GM21367 (cell line): ENCODE measurements at regions not wholly inside any gene's neighbourhood (a gene's known extent, or its start where the extent isn't known, plus 50 kb on each side); places are given as distances from the start of the nearest gene placed in this dataset.

ENCODE experiments used
- ATAC-seq: cut with Tn5 transposase; IDR thresholded peaks from one replicate; pipeline ENCODE4 v1.9.1; 2021; ENCODE audit not compliant: unreplicated experiment

DNA sequence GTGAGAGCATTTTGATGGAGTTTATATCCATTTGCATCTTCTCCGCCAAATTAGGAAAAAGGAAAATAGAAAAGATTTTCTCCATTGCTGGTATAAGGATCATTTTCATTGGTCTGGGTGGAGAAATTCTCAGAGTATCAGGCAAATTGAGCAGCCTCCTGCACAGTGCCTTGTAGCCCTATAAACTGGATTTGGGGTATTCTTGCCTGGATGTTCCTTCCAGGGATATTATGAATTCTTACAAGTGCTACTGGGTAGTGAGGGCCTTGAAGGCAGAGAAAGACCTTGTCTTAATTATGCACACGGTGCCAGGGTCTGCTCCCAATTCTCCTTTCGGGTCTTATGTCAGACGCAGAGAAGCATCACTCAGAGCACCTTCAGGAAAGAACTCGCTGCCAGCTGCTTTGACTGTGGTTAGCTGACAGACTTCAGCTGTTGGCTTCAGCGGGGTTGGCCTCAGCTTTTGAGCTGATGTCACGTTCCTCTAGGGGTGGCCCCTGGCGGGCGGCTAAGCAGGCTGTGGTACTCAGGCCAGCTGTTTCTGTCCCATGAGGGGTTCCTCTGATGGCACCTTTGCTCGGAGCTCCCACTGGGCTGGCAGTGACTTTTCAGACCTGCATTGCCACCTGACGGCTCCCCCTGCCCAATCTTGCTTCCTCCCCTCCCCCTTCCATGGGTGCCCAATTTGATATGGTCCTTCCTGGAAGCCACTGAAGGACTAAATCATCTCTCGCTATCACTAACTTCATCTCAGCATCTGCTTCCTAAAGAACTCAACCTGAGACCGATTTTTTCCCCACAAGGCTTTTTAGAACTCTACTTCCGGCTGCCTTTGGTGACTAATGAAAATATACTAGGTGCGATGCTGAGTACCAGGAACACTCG, 519.5 kb downstream of the BCOR start:
- peak; percentile 92 for ATAC-seq

DNA sequence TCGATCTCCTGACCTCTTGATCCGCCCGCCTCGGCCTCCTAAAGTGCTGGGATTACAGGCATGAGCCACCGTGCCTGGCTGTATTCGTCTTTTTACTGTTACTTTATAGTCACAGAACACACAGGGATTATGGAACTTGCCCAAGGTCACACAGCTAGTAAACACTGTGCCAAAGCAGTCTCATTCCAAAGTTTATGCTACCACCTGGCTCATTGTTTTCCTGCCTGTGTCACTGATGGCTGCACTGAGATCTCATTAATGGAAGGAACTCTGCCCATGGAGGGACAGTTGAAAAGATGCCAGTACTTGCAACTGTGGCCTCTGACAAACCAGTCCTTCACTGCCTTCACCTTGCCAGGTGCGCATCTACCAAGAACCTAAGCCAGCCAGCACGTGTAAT, 517.7 kb downstream of the BCOR start:
- ATAC-seq, result no peak

DNA sequence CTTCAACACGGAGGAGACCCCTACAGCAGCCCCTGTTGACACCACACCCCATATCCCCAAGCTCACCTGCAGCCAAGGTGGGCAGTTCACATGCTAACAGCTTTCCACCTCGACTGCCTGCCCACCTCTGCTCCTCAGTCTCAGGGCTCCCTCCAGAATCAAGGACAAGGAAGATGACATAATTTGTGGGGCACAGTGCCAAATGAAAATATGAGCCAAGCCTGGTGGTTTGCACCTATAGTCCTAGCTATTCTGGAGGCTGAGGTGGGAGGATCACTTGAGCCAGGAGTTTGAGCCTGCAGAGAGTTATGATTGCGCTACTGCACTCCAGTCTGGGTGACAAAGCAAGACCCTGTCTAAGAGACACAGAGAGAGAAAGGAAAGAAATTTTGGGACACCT, 516.3 kb downstream of the BCOR start:
- no peak for ATAC-seq

DNA sequence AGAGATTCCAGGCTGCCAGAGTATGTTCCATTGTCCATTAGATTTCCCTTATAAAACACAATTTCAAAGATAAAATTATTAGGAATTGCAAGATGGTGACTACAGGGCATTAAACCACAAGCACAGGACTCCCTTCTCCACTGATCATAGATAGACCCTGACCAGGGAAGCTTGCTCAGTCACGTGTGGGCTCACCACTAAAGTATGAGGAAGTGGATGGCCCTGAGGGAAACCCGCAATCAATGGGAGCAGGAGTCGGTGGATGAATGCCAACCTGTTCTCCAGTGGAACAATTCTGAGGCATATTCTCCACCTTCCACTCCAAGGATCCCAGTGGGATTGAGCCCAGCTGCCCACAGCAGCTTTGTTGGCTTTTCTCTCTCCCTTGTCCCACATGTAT, 515.7 kb downstream of the BCOR start:
- ATAC-seq, result no peak

DNA sequence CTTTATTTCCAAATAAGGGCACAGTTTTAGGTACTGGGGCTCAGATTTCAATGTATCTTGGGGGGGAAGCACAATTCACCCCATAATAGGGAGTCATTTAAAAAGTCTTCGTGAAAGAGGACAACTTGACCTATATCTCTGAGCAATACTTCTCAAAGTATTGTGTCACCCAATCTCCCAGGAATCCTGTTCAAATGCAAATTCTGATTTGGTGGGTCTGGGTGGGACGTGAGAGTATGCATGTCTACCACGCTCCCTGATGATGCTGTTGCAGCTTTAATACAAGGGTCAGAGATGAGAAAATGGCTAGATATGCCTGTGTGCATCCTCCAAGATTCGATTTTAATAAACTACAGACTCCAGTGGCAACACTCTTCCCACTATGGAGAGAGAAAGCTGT, 514.8 kb downstream of the BCOR start:
- no peak for ATAC-seq

DNA sequence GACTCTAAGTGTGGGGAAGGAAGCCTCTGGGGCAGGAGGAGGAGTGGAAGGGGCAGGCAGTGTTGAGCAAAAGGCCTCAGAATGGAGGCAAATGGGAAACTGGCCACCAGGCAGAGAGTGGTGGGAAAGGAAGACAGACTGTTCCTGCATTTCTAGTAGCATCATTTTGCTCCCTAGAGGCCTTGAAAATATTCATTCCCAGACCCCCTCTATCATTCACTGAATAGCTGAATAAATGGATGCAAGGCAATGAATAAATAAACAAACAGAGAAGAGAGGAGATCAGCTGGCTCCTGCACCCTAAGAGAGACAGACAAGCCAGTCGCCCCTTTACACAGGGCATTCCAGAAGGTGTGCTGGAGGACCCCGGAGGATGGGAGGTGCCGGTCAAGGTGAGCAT, 511.9 kb downstream of the BCOR start:
- no peak for ATAC-seq

DNA sequence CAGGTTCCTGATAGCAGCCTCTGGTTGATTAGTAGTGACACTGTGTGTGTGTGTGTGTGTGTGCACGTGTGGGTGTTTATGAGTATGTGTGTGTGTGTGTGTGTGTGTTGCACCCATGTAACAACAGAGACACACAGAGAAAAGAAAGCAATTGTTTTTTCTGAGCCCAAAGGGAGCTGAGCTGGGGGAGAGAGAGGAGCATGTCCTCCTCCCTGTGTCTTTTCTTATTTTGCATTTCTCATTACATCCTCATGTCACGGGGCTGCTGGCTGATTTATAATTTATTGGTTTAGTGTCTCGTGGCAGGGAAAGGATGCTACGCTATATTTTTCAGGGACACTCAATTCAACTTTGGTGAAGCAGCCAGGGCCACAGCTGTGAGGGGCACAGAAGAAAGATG, 511.4 kb downstream of the BCOR start:
- ATAC-seq, result no peak

DNA sequence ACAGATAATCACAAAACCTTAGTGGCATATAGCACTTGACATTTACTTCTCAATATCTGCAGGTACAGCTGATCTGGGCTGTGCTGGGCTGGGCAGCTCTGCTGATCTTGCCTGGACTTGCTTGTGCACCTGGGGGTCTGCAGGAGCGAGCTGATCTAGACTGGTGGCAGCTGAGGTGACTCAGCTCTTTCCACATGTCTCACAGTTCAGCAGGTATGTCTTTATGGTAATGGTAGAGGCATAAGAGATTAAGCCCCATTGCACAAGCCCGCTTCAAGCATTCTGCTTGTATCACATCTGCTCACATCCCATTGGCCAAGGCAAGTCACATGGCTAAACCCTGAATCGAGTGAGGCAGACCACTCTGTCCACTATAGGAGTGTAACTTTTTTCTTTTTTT, 506.7 kb downstream of the BCOR start:
- ATAC-seq, result no peak

DNA sequence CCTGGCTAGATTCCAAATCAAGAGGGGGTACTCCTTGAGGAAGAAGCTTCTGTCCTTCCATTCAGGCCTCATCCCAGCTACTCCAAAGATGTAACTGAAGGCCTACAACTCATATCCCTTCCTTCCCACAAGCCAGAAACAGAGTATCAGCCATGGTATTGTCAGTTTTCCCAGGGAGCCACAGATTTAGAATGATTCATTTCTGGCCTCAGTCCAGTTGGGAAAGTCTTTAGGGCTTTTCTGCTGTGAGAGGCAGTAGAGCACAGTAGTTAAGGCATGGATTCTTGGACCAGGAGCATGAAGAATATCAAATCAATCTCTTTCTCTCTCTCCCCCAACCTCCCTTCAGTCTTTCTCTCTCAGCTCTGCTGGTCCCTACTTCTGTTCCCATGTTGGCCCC, 505.0 kb downstream of the BCOR start:
- ATAC-seq, result no peak

DNA sequence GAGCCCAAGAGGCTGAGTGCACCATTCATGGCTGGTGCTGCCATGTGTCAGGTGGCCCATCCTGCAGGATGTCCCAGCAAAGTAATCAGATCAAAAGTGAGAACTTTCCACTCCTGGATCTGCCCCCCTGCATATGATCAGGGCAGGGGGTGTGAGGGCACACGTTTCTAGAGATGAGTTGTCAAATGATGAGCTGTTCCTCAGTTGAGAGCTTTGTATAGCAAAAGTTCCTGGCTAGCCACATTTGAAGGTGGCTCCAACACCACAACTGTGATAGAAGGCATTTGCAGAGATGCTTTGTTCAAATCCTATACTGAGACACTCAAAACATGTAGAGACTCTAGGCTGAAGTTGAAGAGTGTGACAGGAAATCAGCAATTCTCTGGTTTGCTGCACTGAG, 501.8 kb downstream of the BCOR start:
- ATAC-seq, result no peak

DNA sequence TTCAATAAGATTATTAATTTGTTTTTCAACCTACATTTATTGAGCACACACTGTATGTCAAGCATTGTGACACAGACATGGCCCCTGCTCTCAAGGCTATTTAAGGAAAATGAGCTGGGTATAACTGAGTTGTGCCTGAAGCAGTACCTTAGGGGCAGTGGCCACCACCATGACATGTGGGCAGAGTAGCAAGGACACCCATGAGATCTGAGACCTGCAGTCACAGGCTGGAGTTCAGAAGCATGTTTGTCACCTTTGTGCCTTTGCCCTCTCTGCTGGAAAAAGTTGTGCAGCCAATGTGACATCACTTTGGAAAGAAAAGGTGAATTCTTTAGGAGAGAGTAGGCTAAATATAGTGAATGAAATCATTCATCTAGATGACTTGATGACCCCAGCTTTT, 501.3 kb downstream of the BCOR start:
- no peak for ATAC-seq

DNA sequence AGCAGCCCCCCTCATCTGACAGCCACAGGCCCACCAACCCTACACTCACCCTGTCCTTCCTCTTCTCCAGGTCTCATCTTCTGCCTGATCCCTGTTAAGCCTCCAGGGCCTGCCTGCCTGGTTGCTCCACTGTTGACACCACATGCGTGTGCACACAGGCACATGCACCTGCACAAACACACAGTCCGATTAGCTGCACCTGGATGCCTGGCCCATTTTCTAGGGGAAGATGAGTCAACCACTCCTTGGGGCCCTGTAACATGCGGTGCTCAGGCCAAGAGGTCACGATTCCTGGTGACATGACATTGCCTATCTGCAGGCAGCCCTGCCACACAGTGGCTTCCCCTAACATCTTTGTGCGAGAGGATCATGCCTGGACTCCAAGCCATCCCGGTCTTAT, 498.4 kb downstream of the BCOR start:
- no peak for ATAC-seq

DNA sequence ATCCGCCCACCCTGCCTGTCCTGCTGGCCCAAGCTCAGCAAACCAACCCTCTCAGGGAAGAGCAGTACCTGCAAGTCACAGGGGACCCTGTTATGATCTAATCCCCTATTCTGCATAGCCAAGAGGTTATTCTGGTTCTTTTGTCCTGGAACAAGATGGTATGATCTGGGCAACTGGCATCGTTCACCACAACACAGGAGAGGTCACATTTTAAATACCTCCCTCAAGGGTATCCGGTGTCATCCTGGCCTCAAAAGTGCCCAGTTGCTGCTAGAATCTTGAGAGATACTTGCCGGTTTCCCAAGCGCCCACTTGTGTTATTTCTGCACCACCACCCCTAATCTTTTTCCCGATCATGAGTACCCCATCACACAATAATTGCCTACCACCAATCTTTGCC, 497.5 kb downstream of the BCOR start:
- ATAC-seq, result no peak

DNA sequence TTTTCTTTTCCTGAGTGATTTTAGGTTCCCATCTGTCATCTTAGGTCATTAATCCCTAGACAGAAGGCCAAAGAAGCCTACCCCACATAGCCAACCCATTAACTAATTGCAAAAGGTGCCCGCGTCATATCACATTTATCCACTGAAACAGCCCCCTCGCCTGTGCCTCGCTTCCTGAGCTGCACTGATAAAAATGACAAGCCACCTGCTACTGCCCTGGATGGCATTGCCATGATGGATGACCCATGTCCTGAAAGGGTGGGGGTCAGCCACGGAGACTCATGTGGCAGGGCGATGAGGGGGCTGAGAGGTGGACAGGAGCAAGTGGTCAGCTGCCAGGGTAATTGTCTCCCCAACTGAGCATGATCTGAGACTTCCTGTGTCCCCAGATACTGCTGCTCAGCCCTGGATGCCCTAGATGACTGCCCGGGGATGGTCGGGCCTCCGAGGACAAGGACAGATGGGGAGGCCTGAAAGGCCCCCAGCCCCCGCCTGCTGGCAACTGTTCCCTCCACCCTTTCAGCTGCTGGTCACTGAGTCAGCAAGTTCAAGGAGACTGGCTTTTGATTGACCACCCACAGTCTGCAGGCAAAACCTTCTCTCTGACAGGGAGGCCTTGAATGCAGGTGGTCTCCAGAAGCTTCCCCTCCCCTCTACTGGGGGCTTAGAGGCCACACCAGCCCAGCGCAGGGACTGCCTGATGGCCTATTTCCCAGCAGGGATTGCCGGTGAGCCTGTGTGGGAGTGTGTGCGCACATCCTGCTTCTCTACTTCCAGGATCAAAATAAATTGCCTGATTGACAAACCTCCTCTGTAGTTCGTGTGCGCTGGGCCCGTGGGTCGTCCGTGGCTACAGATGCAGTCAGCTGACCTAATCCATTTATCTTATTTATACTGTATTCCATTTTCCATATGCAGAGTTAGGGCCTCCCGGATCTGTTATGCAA, 496.3 kb downstream of the BCOR start:
- ATAC-seq, result no peak

DNA sequence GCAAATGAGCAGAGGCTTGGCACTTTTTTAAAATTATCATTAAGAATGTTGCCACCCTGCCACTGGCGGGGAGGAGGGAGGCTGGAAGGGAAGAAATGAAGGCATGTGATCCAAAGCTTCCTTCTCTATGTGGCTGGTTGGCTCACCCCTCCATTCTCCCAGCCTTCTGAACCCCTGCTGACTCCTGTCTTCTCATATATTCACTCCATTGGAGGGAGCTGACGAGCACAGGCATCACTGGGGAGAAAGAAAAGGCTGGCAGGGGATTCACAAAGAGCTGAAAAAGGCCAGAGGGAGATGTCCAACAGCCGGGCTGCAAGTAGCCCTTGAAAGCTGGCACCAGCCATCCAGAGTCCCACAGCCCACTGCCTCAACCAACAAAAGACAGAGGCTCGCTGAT, 495.6 kb downstream of the BCOR start:
- ATAC-seq, result no peak

DNA sequence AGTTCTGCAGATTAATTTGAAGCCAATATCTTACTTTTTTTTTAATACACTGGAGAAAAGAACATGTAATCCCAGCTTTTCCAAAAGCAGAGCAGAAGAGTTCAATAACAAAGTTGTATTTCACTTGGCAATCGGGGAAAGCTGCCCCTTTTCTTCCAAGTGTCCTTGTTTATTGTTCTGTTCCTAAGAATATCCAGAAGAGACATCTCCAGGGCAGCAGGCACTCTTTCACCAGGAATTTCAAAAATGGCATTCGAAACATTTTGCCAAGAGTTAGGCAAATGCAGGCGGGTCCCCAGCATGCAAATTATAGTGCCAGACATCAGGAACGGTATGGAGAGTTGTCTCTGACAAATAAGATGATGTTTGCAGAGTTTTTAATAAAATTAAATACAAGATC, 494.5 kb downstream of the BCOR start:
- no peak for ATAC-seq

DNA sequence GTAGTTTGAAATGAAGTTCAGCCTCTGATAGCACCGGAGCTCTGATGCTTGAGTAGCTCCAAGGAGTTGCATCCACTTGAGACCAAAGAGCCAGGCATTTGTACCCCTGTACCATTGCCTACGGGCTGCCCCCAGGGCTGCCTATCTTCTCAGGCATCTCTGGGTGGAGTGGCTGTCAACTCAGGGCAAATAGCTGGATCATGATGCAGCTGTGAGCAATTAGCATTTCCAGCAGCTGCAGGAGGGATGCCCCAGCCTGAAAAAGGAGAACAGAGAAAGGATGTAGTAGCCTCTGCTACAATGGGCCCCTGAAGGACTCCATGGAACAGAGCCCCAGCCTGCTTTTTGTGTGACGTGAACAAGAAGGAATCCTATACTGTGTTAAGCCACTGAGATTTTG, 492.6 kb downstream of the BCOR start:
- ATAC-seq, result no peak

DNA sequence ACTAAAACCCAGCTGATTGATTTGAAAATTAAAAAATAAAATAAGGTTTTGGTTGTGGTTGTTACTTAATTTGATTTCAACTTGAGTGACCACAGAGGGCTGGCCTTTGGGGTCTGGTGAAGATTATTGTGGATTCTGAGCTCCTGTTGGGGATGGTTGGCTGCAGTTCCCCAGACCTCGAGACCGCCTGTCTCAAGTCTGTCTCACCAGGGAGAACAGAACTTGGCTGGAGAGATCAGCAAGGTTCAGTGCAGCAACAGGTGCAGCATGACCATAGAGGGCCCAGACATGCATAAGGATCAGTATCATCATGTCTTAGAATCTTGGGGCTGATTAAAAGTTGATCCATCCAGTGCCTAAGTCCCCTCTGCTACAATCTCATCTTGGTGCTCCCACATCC, 491.9 kb downstream of the BCOR start:
- ATAC-seq, result no peak

DNA sequence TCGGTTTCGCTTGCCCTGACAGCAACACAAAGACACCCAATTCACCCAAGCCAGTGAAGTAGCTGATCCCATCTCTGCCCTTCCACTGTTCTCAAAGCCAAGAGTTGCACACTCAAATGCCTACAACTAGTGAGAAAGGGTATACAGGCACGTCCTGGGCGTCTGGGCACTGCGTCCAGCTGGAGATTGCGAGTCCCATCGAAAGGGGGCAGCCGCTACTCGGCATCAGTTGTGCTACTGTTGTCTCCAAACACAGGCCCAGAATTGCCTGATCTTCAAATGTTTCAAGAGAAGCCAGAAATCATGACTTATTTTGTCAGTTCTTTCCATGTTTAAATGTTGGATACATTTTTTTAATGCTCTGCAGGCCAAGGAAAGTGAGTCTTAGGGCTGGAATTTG, 487.8 kb downstream of the BCOR start:
- ATAC-seq, result no peak

DNA sequence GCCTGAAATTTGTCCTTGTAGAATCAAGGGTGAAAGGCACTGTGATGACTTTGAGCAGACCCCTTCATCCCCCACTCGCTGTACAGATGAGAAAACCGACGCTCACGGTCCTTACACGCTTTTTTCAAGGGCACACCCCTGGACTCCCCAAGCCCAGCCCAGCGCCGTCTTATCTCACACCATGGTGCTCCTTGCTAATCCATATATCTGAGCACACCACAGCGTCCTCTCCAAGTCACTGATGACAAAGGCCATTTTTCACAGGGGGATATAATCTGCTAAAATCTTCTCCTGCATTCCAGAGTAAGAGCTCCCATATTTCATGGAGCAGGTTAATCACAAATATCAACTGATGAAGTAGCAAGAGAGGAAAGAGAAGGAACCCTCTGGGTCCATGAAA, 486.3 kb downstream of the BCOR start:
- no peak for ATAC-seq

DNA sequence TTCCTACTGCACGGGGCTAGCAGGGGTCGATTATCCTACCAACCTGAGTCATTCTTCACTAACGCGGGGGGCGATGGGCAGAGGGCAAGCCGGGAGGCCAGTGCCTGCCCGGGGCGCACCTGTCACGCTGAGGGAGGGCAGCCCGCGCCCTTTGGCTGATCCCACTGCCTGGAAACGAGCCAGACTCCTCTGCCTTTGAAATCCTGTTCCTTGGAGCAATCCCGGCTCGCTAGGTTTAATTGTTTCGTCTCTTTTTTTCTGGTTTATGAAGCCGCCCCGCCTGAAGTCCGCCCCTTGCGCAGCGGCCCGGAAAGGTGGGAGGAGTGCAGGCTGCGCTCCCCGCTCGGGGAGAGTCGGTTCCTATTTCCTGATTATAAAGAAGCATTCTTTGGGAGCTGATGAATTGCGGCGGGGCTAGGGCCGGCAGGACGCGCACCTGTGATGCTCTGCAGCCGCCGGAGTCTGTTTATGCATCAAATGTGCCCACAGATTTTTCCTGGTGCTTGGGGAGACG, 484.2 kb downstream of the BCOR start:
- ATAC-seq, result no peak
